Sciatic nerve (tissue), 2 donors: ENCODE measurements at regions not wholly inside any gene's neighbourhood (a gene's known extent, or its start where the extent isn't known, plus 50 kb on each side); places are given as distances from the start of the nearest gene placed in this dataset.
"Not testable (repeated sequence)": the region's sequence is repeated elsewhere in the genome, so short reads cannot be mapped to it uniquely, and the experiment has no call there.

Experiments
- ATAC-seq: fragments of 200-7000 bp; cut with Tn5 transposase; one replicate; pipeline ENCODE4 v1.9.1; 2020; ENCODE audit warnings: mild to moderate bottlenecking, moderate library complexity
- DNase-seq: peaks from one replicate; pipeline ENCODE4 v3.0.0-alpha.2; 2020; ENCODE audit warnings: low spot score
- intact Hi-C: fragments of 100-400 bp; cut with DNase I; formaldehyde crosslinking; loops from one replicate; pipeline ENCODE4 v1.14.2; 2022
- donor health status: DM: no; HTN: no; CAD: no.
- donor health status: DM: no; HTN: no; CAD: no.

- ATAC-seq (no peak), DNase-seq (no peak)
- intact Hi-C loops, result no loop called here
Observed at GRCh38 chr12:84201976-84202375, 710.6 kb downstream of the SLC6A15 start.

GRCh38 chr12:84198294-84198946 lies 714.2 kb downstream of the SLC6A15 start:
- DNase-seq (no peak), ATAC-seq (no peak)
- intact Hi-C loops, result no loop called here

- ATAC-seq (no peak), DNase-seq (no peak)
- intact Hi-C loops, result no loop called here
Observed at GRCh38 chr12:84191779-84192178, 720.8 kb downstream of the SLC6A15 start.

GRCh38 chr12:84186433-84186832 lies 726.2 kb downstream of the SLC6A15 start:
- intact Hi-C loops, result no loop called here
- DNase-seq, result no peak
- no peak for ATAC-seq

GRCh38 chr12:84183576-84183975 lies 729.0 kb downstream of the SLC6A15 start:
- ATAC-seq, result no peak
- intact Hi-C loops, result no loop called here
- DNase-seq, result no peak

- DNase-seq (no peak), ATAC-seq (no peak)
- intact Hi-C loops, result no loop called here
Observed at GRCh38 chr12:84174115-84174514, 738.5 kb downstream of the SLC6A15 start.

- no peak for ATAC-seq
- intact Hi-C loops, result no loop called here
- no peak for DNase-seq
Observed at GRCh38 chr12:84172823-84173424, 739.7 kb downstream of the SLC6A15 start.

- intact Hi-C loops, result loop anchor here (5.0 kb wide), 1 partner anchor 1855 kb away; no protein-coding TSS in a partner anchor
- ATAC-seq (no peak), DNase-seq (no peak)
Observed at GRCh38 chr12:84166812-84167211, 745.8 kb downstream of the SLC6A15 start.

- no peak for DNase-seq
- ATAC-seq, result no peak
- intact Hi-C loops, result loop anchor here (5.0 kb wide), 1 partner anchor 1854 kb away; no protein-coding TSS in a partner anchor
Observed at GRCh38 chr12:84165998-84166571, 746.5 kb downstream of the SLC6A15 start.

GRCh38 chr12:84161296-84161695 lies 751.3 kb downstream of the SLC6A15 start:
- ATAC-seq (no peak), DNase-seq (no peak)
- intact Hi-C loops, result no loop called here

- DNase-seq, result no peak
- intact Hi-C loops, result no loop called here
- no peak for ATAC-seq
Observed at GRCh38 chr12:84159260-84159659, 753.3 kb downstream of the SLC6A15 start.

GRCh38 chr12:84157170-84157569 lies 755.4 kb downstream of the SLC6A15 start:
- DNase-seq (no peak), ATAC-seq (no peak)
- intact Hi-C loops, result no loop called here

- intact Hi-C loops, DNase-seq, ATAC-seq: not testable (repeated sequence)
Observed at GRCh38 chr12:84154991-84155930, 757.3 kb downstream of the SLC6A15 start.

GRCh38 chr12:84154439-84154990 lies 758.1 kb downstream of the SLC6A15 start:
- DNase-seq, ATAC-seq, intact Hi-C loops: not testable (repeated sequence)

GRCh38 chr12:84150201-84150600 lies 762.4 kb downstream of the SLC6A15 start:
- ATAC-seq (no peak), DNase-seq (no peak)
- intact Hi-C loops, result no loop called here

GRCh38 chr12:84148335-84148734 lies 764.3 kb downstream of the SLC6A15 start:
- ATAC-seq (no peak), DNase-seq (no peak)

GRCh38 chr12:84136862-84137367 lies 775.7 kb downstream of the SLC6A15 start:
- intact Hi-C loops, result no loop called here
- no peak for ATAC-seq
- DNase-seq, result no peak

More at GRCh38 chr12:84148335-84148734, 764.3 kb downstream of the SLC6A15 start:
- intact Hi-C loops, result no loop called here

GRCh38 chr12:84135586-84136279 lies 776.9 kb downstream of the SLC6A15 start:
- no peak for DNase-seq
- intact Hi-C loops, result no loop called here
- ATAC-seq, result no peak
